IMR-90 (cell line): ENCODE measurements at regions not wholly inside any gene's neighbourhood (a gene's known extent, or its start where the extent isn't known, plus 50 kb on each side); places are given as distances from the start of the nearest gene placed in this dataset.

Source experiments
- ATAC-seq: fragments of 200-7000 bp; cut with Tn5 transposase; 2 replicates; pipeline ENCODE4 v1.9.1; 2020; ENCODE audit warnings: low read depth, mild to moderate bottlenecking, moderate library complexity
- BruUV-seq: library from RNA; stranded (reverse); fragments of 400-500 nt; replicated peaks from 2 replicates; lab custom pipeline; 2021; lab: Mats Ljungman, UMichigan
- CTCF ChIA-PET: fragments of 300-600 bp; formaldehyde crosslinking; extraction: SDS; loops from one replicate; lab custom pipeline; 2021; ENCODE audit warnings: antibody characterized with exemption; lab: Yijun Ruan, JAX
- POLR2A ChIA-PET: fragments of 300-600 bp; sonication (Branson Sonifier 250); formaldehyde crosslinking; loops from one replicate; lab custom pipeline; 2022; ENCODE audit warnings: antibody characterized with exemption; ENCODE audit not compliant: unreplicated experiment; lab: Charles Lee
- DNase-seq: peaks from one replicate; pipeline ENCODE4 v3.0.0; 2013
- H2AFZ ChIP-seq: replicated peaks from 2 replicates; pipeline ENCODE3; 2013; ENCODE audit warnings: low read length, mild to moderate bottlenecking; ENCODE audit not compliant: poor library complexity
- H2AK5ac ChIP-seq: 2 replicates; pipeline ENCODE4 v1.6.1; 2013; ENCODE audit warnings: low read depth, low read length, inconsistent platforms
- H2AK9ac ChIP-seq: replicated peaks from 2 replicates; pipeline ENCODE3; 2013; ENCODE audit warnings: mild to moderate bottlenecking, low read depth, low read length, moderate library complexity; ENCODE audit not compliant: poor library complexity
- H2BK120ac ChIP-seq: 2 replicates; pipeline ENCODE4 v1.6.1; 2013; ENCODE audit warnings: low read depth, low read length, inconsistent platforms
- H2BK15ac ChIP-seq: 3 replicates; pipeline ENCODE4 v1.6.1; 2013; ENCODE audit warnings: low read depth, low read length, inconsistent platforms
- H2BK20ac ChIP-seq: 2 replicates; pipeline ENCODE4 v1.6.1; 2013; ENCODE audit warnings: low read depth, mild to moderate bottlenecking, inconsistent platforms, low read length, moderate library complexity
- H2BK5ac ChIP-seq: 2 replicates; pipeline ENCODE4 v1.6.1; 2013; ENCODE audit warnings: mild to moderate bottlenecking, low read depth, low read length, inconsistent platforms; ENCODE audit not compliant: poor library complexity, severe bottlenecking
- H3K14ac ChIP-seq: replicated peaks from 2 replicates; pipeline ENCODE4 v1.6.1; 2013; ENCODE audit warnings: low read depth, low read length, inconsistent platforms
- H3K18ac ChIP-seq: 2 replicates; pipeline ENCODE4 v1.6.1; 2013; ENCODE audit warnings: low read depth, low read length, control low read depth
- H3K23ac ChIP-seq: 2 replicates; pipeline ENCODE4 v1.6.1; 2013; ENCODE audit warnings: low read depth, low read length, inconsistent platforms
- H3K27ac ChIP-seq: 2 replicates; pipeline ENCODE4 v1.5.1; 2013; ENCODE audit warnings: mild to moderate bottlenecking, control low read depth, low read length; ENCODE audit not compliant: insufficient read depth
- H3K27me3 ChIP-seq: 2 replicates; pipeline ENCODE4 v1.6.1; 2013; ENCODE audit warnings: low read length; ENCODE audit not compliant: control insufficient read depth, insufficient read depth
- H3K36me3 ChIP-seq: 2 replicates; pipeline ENCODE4 v1.6.1; 2013; ENCODE audit warnings: low read length, mixed read lengths; ENCODE audit not compliant: control insufficient read depth, insufficient read depth
- H3K4ac ChIP-seq: 2 replicates; pipeline ENCODE4 v1.6.1; 2013; ENCODE audit warnings: low read depth, low read length, inconsistent platforms
- H3K4me1 ChIP-seq: 2 replicates; pipeline ENCODE4 v1.6.1; 2013; ENCODE audit warnings: low read length, mixed read lengths; ENCODE audit not compliant: control insufficient read depth, insufficient read depth
- H3K4me2 ChIP-seq: 2 replicates; pipeline ENCODE4 v1.6.1; 2013; ENCODE audit warnings: low read depth, mild to moderate bottlenecking, control low read depth, low read length, moderate library complexity
- H3K4me3 ChIP-seq: 2 replicates; pipeline ENCODE4 v1.5.1; 2013; ENCODE audit warnings: low read depth, mild to moderate bottlenecking, control low read depth, low read length, moderate library complexity; ENCODE audit not compliant: insufficient read depth
- H3K56ac ChIP-seq: 2 replicates; pipeline ENCODE4 v1.6.1; 2013; ENCODE audit warnings: low read length, inconsistent platforms; ENCODE audit not compliant: insufficient read depth; ENCODE audit errors: extremely low read depth
- H3K79me1 ChIP-seq, 2 experiments: 2 replicates each; pipeline ENCODE4 v1.6.1; 2013; ENCODE audit warnings: low read length in 2 of 2, inconsistent platforms in 1 of 2, low read depth in 1 of 2
- H3K9ac ChIP-seq: 2 replicates; pipeline ENCODE4 v1.6.1; 2013; ENCODE audit warnings: low read depth, low read length, control low read depth
- H3K9me1 ChIP-seq: 2 replicates; pipeline ENCODE4 v1.6.1; 2013; ENCODE audit warnings: low read length, inconsistent platforms; ENCODE audit not compliant: insufficient read depth
- H3K9me3 ChIP-seq: 2 replicates; pipeline ENCODE4 v1.6.1; 2013; ENCODE audit warnings: low read length; ENCODE audit not compliant: control insufficient read depth, insufficient read depth
- H4K20me1 ChIP-seq: 2 replicates; pipeline ENCODE4 v1.6.1; 2013; ENCODE audit warnings: low read length, inconsistent platforms; ENCODE audit not compliant: insufficient read depth
- H4K5ac ChIP-seq: 2 replicates; pipeline ENCODE4 v1.6.1; 2013; ENCODE audit warnings: mild to moderate bottlenecking, low read depth, low read length, control low read depth
- H4K8ac ChIP-seq, 2 experiments: 2 replicates each; pipeline ENCODE4 v1.6.1; 2013; ENCODE audit warnings: low read depth in 2 of 2, low read length in 2 of 2, control low read depth in 1 of 2, inconsistent platforms in 1 of 2
- H4K91ac ChIP-seq: 2 replicates; pipeline ENCODE4 v1.6.1; 2013; ENCODE audit warnings: low read depth, low read length, inconsistent platforms; ENCODE audit not compliant: insufficient read depth
- BHLHE40 ChIP-seq: fragments of 150-350 bp; IDR thresholded peaks from 2 replicates; pipeline ENCODE4 v1.6.1; 2016; ENCODE audit warnings: mild to moderate bottlenecking, low read depth, low read length
- CEBPB ChIP-seq: IDR thresholded peaks from 2 replicates; pipeline ENCODE4 v1.6.1; 2012; ENCODE audit warnings: low read depth, low read length, improper control_type of control experiment
- CHD1 ChIP-seq: IDR thresholded peaks from 2 replicates; pipeline ENCODE4 v1.6.1; 2012; ENCODE audit warnings: low read depth, low read length, improper control_type of control experiment
- CTCF ChIP-seq: conservative IDR thresholded peaks from 2 replicates; pipeline ENCODE4 v1.5.1; 2012; ENCODE audit warnings: mild to moderate bottlenecking, low read depth, low read length, improper control_type of control experiment
- ELK1 ChIP-seq: fragments of 150-350 bp; IDR thresholded peaks from 2 replicates; pipeline ENCODE4 v1.6.1; 2016; ENCODE audit warnings: low read depth, mild to moderate bottlenecking, low read length, moderate library complexity, borderline replicate concordance
- FOS ChIP-seq: fragments of 150-350 bp; IDR thresholded peaks from 2 replicates; pipeline ENCODE4 v1.6.1; 2016; ENCODE audit warnings: low read depth, low read length
- MAFK ChIP-seq: IDR thresholded peaks from 2 replicates; pipeline ENCODE4 v1.6.1; 2012; ENCODE audit warnings: low read depth, low read length, improper control_type of control experiment
- MAZ ChIP-seq: IDR thresholded peaks from 2 replicates; pipeline ENCODE4 v1.6.1; 2012; ENCODE audit warnings: low read depth, mild to moderate bottlenecking, low read length, improper control_type of control experiment, moderate library complexity, borderline replicate concordance
- MXI1 ChIP-seq: IDR thresholded peaks from 2 replicates; pipeline ENCODE4 v1.6.1; 2012; ENCODE audit warnings: low read depth, mild to moderate bottlenecking, low read length, moderate library complexity, borderline replicate concordance
- NFE2L2 ChIP-seq: fragments of 150-350 bp; IDR thresholded peaks from 2 replicates; pipeline ENCODE4 v1.6.1; 2016; ENCODE audit warnings: low read depth, mild to moderate bottlenecking, low read length
- POLR2A ChIP-seq: IDR thresholded peaks from 2 replicates; pipeline ENCODE4 v1.6.1; 2012; ENCODE audit warnings: mild to moderate bottlenecking, low read depth, low read length
- RAD21 ChIP-seq: IDR thresholded peaks from 2 replicates; pipeline ENCODE4 v1.6.1; 2012; ENCODE audit warnings: low read length, improper control_type of control experiment
- RCOR1 ChIP-seq: IDR thresholded peaks from 2 replicates; pipeline ENCODE4 v1.6.1; 2012; ENCODE audit warnings: mild to moderate bottlenecking, low read length, improper control_type of control experiment; ENCODE audit not compliant: insufficient replicate concordance
- RFX5 ChIP-seq: IDR thresholded peaks from 2 replicates; pipeline ENCODE4 v1.8.0; 2012; ENCODE audit warnings: low read depth, mild to moderate bottlenecking, low read length, moderate library complexity
- SMC3 ChIP-seq: fragments of 150-350 bp; IDR thresholded peaks from 2 replicates; pipeline ENCODE4 v1.6.1; 2016; ENCODE audit warnings: low read depth, mild to moderate bottlenecking, antibody characterized with exemption, low read length, moderate library complexity
- USF2 ChIP-seq: fragments of 150-350 bp; IDR thresholded peaks from 2 replicates; pipeline ENCODE4 v1.6.1; 2017; ENCODE audit warnings: mild to moderate bottlenecking, antibody characterized with exemption, low read length, low read depth
- WGBS, 2 experiments: methylation state at CpG; one replicate each; pipeline versions ENCODE4 v1.1.5 to v1.1.7; 2013; ENCODE audit warnings: missing lambda C conversion rate in 2 of 2; ENCODE audit not compliant: insufficient read length in 1 of 2; ENCODE audit errors: extremely low coverage in 2 of 2; 5-methylcytosine and 5-hydroxymethylcytosine counted together
- dilution Hi-C: fragments of 300-500 bp; cut with HindIII; formaldehyde crosslinking; loops from one replicate; pipeline ENCODE4 v1.14.3; 2018; ENCODE audit warnings: low sequenced_read_pairs; ENCODE audit not compliant: unreplicated experiment
- in situ Hi-C: fragments of 300-500 bp; cut with MboI; formaldehyde crosslinking; loops from 3 replicates; pipeline ENCODE4 v1.14.3; 2019; ENCODE audit warnings: low sequenced_read_pairs, inconsistent platforms, mixed read lengths
- intact Hi-C: fragments of 100-400 bp; cut with micrococcal nuclease; formaldehyde crosslinking; loops from 2 replicates; pipeline ENCODE4 v1.10.0; 2022

- Histone ChIP-seq H3K27ac (no peak overlapping the region), H3K18ac (no peak overlapping the region), H3K9ac (no peak overlapping the region), H4K91ac (no peak overlapping the region), H3K4me1 (no peaks in the 10 kb centered on the region), H3K27me3 (no peaks in the 10 kb centered on the region), H3K4me3 (no peak overlapping the region), H3K4ac (no peak overlapping the region), H3K9me3 (0 out of 2 replicates have a peak, but pooled peaks cover 3% of the 10 kb centered on the region), H4K8ac (no peak overlapping the region), H3K14ac (no peak overlapping the region), H2AK5ac (no peak overlapping the region), H3K56ac (no peak overlapping the region), H3K79me1 (no peaks in the 10 kb centered on the region), H2BK5ac (no peak overlapping the region), H2BK15ac (no peak overlapping the region), H3K9me1 (no peaks in the 10 kb centered on the region), H3K23ac (no peak overlapping the region), H4K20me1 (no peaks in the 10 kb centered on the region), H2AFZ (no peak overlapping the region), H2BK20ac (no peak overlapping the region), H2BK120ac (no peak overlapping the region), H2AK9ac (no peak overlapping the region), H3K36me3 (no peaks in the 10 kb centered on the region), H3K4me2 (no peak overlapping the region), H4K5ac (no peak overlapping the region)
- no TSS peak for BruUV-seq
- dilution Hi-C loops = no loop called here
- DNase-seq = no peak
- TF ChIP-seq BHLHE40 (no peak), CEBPB (no peak), RCOR1 (no peak), MXI1 (no peak), CTCF (no peak), USF2 (no peak), CHD1 (no peak), ELK1 (no peak), RFX5 (no peak), FOS (no peak), MAFK (no peak), MAZ (no peak), NFE2L2 (no peak), SMC3 (no peak), POLR2A (no peak), RAD21 (no peak)
- ATAC-seq = no peak
- ChIA-PET CTCF (no interaction called here), POLR2A (no interaction called here)
- intact Hi-C loops = no loop called here
- WGBS, 2 experiments = no CpG with 5 or more reads among the region's 4 CpGs
- in situ Hi-C loops = no loop called here
Observed at GRCh38 chr9:119827526-119827925, 458.3 kb upstream of the BRINP1 start.
